ENCODE measurements at regions not wholly inside any gene's neighbourhood (a gene's known extent, or its start where the extent isn't known, plus 50 kb on each side); places are given as distances from the start of the nearest gene placed in this dataset.

GRCh38 chr1:234920843-234921140 lies 207.8 kb downstream of the TOMM20 start:
- Mint-ChIP-seq H3K4me1 (peaks cover 15 to 28% of the 10 kb centered on the region in 2 experiments), H3K9me3 (no peaks in the 10 kb centered on the region; a peak in 1 of 5 replicates), H3K27me3 (ENCODE audit: low read depth) (peaks cover 9% of the 10 kb centered on the region; the same call in 1 of the 2 replicates), H3K36me3 (ENCODE audit: insufficient read depth in 1 of 3, low read depth in 3 of 3) (no peaks in the 10 kb centered on the region; a peak in 1 of 7 replicates), H3K4me3 (no peak overlapping the region), H3K27ac (no peak overlapping the region)
- no CpG with 5 or more reads among the region's 4 CpGs for WGBS (ENCODE audit: extremely low coverage, insufficient read length, low lambda C conversion rate)
- Histone ChIP-seq H3K27me3 (ENCODE audit: insufficient read depth, low read length) (no peaks in the 10 kb centered on the region), H3T11ph (ENCODE audit: low read length) (no peak overlapping the region), H3K79me1 (ENCODE audit: insufficient read depth, low read depth, low read length, poor library complexity, severe bottlenecking) (no peaks in the 10 kb centered on the region), H2AFZ (ENCODE audit: low read length) (no peak overlapping the region), H4K5ac (ENCODE audit: insufficient read length, low read depth, low read length) (no peak overlapping the region), H3K4ac (ENCODE audit: low read depth, low read length) (no peak overlapping the region), H4K20me1 (ENCODE audit: control insufficient read depth, insufficient read depth, insufficient read length) (no peaks in the 10 kb centered on the region), H2BK15ac (ENCODE audit: low read depth, low read length) (no peak overlapping the region), H3K27ac (ENCODE audit: insufficient read length, low read depth, low read length) (no peak overlapping the region), H3K23me2 (ENCODE audit: insufficient read length, low read depth, low read length, poor library complexity, severe bottlenecking) (no peaks in the 10 kb centered on the region), H3K18ac (ENCODE audit: insufficient read length, low read depth, low read length) (no peak overlapping the region), H3K23ac (ENCODE audit: insufficient read length, low read depth, low read length) (no peak overlapping the region), H4K8ac (replicated peaks; ENCODE audit: insufficient read length, low read depth, low read length) (no peak overlapping the region), H4K91ac (ENCODE audit: insufficient read length, low read depth, low read length) (no peak overlapping the region), H3K56ac (ENCODE audit: insufficient read length, low read depth, low read length) (no peak overlapping the region), H3K4me1 (ENCODE audit: insufficient read depth, low read length) (no peaks in the 10 kb centered on the region; the same call in 1 of the 2 replicates), H3K79me2 (ENCODE audit: insufficient read depth, low read length) (no peaks in the 10 kb centered on the region), H2BK5ac (ENCODE audit: insufficient read length, low read length) (no peak overlapping the region), H2BK12ac (ENCODE audit: insufficient read length, low read depth, low read length) (no peak overlapping the region), H3K14ac (ENCODE audit: insufficient read depth, low read length) (no peak overlapping the region), H3K4me2 (ENCODE audit: insufficient read depth, insufficient read length, low read length) (no peak overlapping the region), H3K9me3 (ENCODE audit: control insufficient read depth, low read depth, low read length) (no peaks in the 10 kb centered on the region), H2AK5ac (ENCODE audit: insufficient read length, low read length) (no peak overlapping the region), H3K9ac (ENCODE audit: extremely low read depth, insufficient read length, low read length) (no peak overlapping the region), H2BK20ac (ENCODE audit: low read depth, low read length, poor library complexity, severe bottlenecking) (no peak overlapping the region), H2BK120ac (ENCODE audit: low read depth, low read length, poor library complexity, severe bottlenecking) (no peak overlapping the region)
- no peak for DNase-seq
- TF ChIP-seq CTCF (conservative IDR thresholded peaks at IDR 0.05): no peak

Measured in H9 (cell line).